Kidney capillary endothelial cell (primary cell): ENCODE measurements at regions not wholly inside any gene's neighbourhood (a gene's known extent, or its start where the extent isn't known, plus 50 kb on each side); places are given as distances from the start of the nearest gene placed in this dataset.

ENCODE experiments used
- DNase-seq: peaks from one replicate; pipeline ENCODE4 v3.0.0-alpha.2; 2018; ENCODE audit warnings: low spot score

DNA sequence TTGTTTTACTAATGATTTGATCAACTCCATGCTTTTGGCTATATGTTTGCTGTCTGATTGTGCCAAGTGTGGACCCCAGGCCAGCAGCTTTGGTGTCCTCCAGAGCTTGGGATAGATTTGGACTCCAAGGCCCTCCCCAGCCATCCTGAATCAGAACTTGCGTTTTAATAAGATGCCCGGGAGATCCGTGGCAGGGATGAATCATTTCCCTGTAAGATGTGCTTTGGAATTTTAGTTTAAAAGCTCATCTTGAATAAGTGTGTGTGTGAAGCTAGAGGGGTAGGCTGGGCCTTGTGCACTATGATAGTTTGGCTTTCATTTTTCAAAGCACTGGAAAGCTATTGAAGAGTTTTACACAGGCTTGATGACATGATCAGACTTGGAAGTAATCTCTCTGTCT is 66.2 kb upstream of the SDK1 start:
- no peak for DNase-seq

DNA sequence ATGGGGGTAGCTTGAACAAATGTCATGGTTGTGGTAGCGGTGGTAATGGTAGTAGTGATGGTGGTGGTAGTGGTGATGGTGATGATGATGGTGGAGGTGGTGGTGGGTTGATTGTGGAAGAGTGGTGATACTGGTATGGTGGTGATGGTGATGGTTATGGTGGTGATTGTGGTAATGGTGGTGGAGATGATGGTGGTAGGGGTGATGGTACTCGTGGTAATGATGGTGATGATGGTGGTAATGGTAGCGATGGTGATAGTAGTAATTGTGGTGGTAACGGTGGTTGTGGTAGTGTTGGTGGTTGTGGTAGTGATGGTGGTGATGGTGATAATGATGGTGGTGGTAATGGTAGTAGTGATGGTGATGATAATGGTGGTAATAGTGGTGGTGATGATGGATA is 65.7 kb upstream of the SDK1 start:
- no peak for DNase-seq

DNA sequence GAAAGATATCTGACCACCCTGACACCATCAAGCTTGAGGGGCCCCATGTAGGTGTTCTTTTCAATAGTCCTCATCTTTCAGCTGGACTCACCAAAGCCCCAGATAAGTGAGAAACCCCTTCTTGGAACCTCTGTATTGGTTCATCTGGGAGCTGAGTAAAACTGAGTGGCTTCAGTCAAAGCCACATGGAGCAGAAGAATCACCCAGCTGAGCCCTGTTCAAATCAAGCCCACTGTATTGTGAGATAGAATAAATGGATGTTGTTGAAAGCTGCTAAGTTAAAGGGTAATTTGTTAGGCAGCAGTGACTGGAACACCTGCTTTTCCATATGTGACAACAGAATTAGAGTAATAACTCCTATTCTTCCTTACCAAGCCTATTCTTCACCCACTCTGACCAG is 64.8 kb upstream of the SDK1 start:
- DNase-seq, result no peak

DNA sequence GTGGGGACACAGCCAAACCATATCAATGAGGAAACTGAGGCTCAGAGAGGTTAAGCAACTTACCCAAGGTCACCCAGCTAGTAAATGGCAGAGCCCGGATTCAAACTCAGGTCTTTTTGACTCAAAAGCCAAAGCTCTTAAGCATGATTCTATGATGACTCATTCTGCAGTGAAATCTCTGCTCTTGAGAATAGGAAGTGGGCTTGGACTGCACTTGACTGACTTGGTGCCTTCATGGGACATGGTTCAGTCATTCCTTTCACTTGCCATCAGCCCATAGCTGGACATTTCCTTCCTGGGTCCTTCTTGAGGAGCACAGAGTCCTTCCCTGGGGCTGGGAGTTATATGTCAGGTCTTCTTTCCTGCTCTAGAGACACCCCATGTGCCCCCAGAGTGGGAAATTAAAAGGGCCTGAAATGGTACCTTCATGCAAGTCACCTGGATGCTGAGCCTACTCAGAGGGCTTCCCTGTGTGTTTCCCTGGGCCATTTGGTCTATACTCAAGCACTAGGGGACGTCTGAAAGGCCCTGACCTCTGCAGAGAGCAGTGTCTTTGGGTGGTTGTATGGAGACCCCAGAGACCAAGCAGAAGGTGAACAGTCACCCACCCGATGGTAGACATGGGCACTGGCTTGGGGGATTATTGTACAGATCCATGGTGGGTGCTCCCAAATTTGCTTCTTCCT is 62.4 kb upstream of the SDK1 start:
- DNase-seq, result no peak

DNA sequence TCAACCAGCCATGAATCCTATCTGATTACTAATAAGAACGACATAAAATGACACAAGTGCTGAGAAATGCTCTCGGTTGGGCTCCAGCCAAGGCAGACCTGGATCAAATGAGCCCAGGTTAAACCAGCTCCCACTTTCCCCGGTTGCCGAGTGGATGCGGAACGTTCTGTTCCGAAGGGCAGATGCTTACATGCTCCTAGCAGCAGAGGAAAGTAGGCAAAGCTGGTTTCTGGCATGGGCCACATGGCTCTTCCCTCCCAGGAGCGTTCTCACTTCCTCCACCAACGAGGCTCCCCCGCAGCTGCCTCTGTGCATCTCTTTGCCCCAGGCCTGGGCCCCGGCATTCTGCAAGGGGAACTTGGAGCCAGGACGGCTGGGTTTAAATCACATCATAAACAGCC is 61.8 kb upstream of the SDK1 start:
- no peak for DNase-seq

DNA sequence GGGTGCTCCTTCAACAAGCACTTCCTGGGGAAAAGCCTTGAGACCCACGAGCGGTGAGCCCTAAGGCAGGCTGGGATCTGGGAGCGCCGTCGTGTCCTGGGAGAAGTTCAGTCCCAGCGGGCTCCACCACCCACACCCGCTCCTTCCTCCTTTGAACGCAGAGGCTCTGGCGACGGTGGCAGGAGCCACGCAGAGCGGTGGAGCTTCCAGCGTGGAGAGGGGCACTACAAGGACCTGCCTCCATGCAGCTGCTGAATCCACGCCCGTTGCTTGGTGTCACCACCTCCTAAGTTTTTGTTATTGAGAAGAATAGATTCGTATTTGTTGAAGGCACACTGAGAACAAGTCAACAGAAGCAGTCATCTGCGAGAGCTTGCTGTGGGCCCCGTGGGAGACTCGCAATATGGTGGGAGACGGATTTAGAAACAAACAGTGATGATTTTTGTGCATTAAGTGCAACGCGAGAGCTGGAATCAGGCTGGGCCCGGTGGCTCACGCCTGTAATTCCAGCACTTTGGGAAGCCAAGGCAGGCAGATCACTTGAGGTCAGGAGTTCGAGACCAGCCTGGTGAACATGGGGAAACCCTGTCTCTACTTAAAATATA is 60.1 kb upstream of the SDK1 start:
- no peak for DNase-seq

DNA sequence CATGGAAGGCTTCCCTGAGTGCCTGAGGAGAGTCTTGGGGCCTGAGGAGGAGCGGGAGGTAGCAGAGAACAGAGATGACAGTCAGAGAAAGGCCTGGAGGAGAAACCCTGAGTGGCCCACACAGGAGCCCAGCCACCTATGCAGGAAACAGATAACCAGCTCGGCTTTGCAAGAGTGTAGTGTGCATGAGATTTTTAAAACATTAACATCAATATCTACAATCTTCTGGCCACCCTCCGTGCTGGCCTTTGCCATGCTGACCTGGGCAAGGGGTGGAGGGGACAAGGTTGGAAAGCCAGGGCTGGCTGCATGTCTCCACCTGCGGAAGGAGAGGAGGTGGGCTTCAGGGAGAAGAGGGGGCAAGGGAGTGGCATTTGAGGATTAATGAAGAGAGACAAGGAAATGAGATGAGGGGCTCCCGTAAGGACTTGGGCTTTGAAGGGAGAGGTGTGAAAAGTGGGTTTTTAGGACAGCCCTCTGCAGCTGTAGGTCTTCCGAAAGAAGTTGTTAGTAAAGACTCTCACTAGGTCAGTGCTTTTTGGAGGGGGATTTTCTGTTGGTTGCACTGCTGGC is 59.3 kb upstream of the SDK1 start:
- DNase-seq, result no peak

DNA sequence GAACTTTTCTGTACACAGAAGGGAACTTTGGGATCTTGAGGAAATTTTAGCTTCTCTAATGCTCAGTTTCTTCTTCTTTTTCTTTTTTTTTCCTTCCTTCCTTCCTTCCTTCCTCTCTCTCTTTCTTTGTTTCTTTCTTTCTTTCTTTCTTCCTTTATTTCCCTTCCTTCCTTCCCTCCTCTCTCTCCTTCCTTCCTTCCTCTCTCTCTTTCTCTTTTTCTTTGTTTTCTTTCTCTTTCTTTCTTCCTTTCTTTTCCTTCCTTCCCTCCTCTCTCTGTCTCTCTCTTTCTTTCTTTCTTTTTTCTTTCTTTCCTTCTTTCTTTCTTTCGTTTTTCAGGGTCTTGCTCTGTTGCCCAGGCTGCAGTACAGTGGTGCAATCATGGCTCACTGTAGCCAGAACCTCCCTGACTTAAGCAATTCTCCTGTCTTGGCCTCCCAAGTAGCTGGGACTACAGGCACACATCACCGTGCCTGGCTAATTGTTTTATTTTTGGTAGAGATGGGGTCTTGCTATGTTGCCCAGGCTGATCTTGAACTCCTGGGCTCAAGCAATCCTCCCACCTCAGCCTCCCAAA is 58.6 kb upstream of the SDK1 start:
- no peak for DNase-seq

DNA sequence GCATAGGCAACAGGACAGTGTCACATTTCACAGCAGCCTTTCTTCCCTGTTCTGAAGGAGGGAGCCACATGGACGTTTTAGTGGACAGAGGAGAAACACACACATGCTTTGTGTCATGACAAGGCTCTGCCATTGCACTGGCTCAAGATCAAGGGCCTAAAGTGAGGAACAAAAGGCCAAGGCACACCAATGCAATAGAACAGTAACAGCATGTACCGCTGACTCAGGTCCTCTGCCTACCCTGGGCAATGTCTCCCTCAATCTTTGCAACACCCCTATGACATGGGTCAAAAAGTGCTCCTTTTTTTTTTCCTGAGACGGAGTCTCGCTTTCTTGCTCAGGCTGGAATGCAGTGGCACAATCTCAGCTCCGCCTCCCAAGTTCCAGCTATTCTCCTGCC is 57.8 kb upstream of the SDK1 start:
- DNase-seq, result no peak

DNA sequence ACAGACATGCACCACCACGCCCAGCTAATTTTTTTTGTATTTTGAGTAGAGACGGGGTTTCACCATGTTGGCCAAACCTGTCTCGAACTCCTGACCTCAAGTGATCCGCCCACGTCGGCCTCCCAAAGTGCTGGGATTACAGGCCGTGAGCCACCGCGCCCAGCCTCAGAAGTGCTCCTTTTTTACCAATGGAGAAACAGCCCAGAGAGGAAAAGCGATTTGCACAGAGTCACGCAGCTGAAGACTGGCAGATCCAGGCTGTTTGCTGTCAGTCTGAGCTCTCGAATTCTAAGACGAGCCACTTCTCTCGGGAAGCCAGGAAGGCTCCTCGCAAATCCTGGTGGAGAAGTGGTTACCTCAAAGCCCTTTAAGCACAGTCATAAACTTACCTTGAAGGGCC is 57.4 kb upstream of the SDK1 start:
- DNase-seq, result no peak

DNA sequence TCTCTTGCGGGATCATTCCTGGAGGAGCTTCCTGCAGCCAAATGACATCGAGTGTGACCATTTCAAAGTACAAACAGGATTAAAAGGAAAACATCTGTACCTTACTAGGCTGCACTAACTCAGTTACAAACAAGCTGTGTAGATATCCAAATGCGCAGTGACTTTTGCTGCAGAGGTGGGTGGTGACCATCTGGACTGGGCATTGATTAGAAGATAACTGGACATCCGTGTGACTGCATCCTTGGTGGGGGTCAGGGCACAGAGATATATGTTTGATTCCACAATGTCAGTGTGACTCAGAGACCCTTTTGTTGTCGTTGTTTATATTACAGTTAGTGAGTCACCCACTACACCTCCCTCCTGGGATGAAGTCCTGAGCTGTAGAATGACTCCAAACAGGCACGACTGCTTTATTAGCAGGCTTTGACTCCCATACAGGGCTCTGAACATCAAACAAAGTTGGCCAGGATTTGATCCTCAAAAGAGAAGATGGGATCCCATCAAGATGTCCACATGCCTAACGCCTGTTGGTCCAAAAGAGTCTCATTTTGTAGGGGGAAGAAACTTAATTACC is 56.7 kb upstream of the SDK1 start:
- peak; percentile 18 for DNase-seq

DNA sequence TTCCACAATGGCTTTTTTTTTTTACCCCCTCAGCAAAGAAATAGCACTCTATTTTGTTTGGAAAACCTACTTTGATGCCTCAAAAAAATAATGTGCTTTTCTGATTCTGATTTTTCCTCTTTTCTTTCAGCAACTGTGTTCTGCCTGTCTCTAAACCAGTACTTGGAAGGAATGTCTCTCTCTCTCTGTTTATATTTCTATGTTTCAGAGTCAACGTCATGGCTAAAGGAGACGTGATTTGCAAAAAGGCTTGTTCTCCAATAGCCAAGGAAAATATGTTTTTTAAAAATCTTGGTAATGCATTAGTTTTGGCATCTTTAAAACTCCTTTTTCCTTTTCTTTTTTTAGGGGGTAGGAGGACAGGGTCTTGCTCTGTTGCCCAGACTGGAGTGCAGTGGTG is 56.0 kb upstream of the SDK1 start:
- no peak for DNase-seq

DNA sequence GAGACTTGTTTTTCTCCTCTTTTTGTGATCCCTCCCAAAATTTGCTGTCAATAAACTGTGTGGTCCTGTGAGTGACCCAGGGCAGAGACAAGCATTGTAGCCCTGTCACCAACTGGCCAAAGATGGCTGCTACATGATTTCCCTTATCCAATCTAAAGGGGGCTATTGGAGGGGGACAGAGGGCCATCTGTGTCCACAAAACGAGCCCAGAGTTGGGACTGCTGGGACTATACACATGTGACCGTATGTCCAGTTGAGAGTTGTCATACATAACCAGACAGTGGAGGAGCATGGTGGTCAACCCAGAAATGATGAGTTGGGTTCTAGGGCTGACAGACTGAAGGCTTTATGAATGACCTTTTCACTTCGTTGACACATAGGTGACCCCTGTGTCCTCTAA is 55.3 kb upstream of the SDK1 start:
- DNase-seq, result no peak

DNA sequence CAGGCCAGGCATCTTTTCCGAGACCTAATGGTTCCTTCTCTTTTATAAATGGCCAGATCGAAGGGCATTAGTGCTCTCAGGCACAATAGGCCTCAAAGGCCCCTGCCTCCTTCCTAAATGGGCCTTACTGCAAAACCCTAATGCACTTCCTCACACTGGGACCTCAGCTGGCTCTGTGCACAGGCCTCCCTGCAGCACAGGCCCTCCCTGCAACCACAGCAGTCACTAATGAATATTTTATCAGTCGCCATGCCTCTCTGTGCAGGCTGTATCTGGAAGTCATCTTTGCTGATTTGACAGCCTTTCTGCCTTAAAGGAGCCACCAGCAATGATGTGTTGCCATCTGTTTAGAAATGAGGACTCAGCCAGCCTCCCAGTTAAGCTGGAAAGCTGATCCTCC is 54.9 kb upstream of the SDK1 start:
- no peak for DNase-seq

DNA sequence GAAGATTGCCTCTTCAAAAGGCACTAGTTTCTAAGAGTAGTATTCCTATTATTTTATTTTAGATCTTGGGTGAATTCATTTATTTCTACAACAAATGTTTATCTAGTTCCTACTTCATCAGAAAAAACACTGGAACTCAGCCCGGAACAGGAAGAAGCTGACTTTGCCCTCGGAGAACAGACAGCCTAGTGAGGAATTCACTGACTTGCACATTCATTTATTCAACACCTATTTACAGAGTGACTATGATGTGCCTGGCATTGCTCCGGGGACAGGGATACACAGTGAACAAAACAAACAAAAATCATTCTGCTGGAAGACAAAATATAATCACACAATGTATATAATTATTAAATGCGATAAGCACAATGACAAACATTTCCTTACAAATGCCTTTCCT is 54.4 kb upstream of the SDK1 start:
- no peak for DNase-seq

DNA sequence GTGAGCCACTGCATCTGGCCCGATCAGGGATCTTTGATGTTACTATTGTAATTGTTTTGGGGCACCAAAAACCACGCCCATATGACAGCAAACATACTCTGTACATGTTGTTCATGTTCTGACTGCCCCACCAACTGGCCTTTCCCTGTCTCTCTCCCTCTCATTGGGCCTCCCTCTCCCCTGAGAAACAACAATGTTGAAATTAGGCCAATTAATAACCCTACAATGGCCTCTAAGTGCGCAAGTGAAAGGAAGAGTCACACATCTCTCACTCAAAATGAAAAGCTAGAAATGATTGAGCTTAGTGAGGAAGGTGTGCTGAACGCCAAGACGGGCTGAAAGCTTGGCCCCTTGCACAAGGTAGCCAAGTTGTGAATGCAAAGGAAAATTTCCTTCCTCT is 50.3 kb upstream of the SDK1 start:
- DNase-seq, result no peak
